NCI-H2081 treated with DMSO at 0.1 percent for 48 hours (cell line): ENCODE measurements at regions not wholly inside any gene's neighbourhood (a gene's known extent, or its start where the extent isn't known, plus 50 kb on each side); places are given as distances from the start of the nearest gene placed in this dataset.

Source experiments
- DNase-seq: peaks from one replicate; lab custom pipeline; 2025; lab: John Stamatoyannopoulos, UW

DNA sequence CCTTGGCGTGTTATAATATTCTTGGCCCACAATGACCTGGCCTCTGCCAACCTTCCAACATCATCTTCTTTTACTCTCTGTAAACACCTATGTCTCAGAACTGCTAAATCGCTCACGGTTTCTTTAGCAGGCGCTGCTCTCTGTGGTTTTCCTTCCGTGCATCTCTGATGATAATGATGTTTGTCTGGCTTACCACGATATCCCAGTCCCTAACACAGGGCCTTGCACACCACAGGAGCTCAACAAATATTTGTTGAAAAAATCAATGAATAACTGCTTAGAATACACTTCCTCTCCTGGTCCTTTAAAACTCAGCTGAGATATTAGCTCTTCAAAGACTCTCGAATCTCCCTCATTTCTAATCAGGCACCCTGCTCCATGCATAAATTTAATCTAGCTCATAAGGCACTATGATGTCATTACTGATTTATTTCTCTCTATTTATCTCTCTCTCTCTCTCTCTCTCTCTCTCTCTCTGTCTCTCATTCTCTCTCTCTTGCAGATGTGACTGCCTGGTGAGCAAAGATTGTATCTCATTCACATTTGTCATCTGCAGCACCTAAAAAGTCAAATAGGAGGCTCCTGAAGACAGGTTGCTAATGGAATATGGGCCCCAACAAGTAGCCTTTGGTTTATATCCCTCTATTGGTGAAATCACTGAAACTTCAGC, 206.4 kb downstream of the NHLRC3 start:
- DNase-seq: no peak

- DNase-seq: no peak
These were observed 207.4 kb downstream of the NHLRC3 start for GRCh38 chr13:39245688-39246087.

- no peak for DNase-seq
These were observed 211.7 kb downstream of the NHLRC3 start for GRCh38 chr13:39249982-39250381.

- DNase-seq: no peak
These were observed 212.2 kb downstream of the NHLRC3 start for GRCh38 chr13:39250440-39250839.

DNA sequence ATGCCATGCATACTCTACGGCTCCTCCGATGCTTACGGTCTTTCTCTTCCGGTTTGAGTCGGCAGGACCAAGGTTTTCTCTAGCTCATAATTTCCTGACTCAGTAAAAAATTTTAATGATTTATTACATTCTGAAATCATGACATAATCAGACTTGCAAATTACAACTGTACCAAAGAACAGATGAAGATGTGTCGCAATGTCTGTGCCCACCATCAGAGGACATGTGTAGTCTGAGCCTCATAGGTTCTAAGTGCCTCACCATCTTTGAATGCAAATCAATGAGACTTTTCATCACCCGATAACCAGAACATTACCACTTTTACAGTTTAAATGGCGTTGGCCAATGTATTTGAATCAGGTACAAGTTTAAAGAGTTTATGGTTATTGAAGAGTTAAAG, 213.1 kb downstream of the NHLRC3 start:
- DNase-seq: no peak

GRCh38 chr13:39253774-39254173, 215.5 kb downstream of the NHLRC3 start:
- no peak for DNase-seq

DNA sequence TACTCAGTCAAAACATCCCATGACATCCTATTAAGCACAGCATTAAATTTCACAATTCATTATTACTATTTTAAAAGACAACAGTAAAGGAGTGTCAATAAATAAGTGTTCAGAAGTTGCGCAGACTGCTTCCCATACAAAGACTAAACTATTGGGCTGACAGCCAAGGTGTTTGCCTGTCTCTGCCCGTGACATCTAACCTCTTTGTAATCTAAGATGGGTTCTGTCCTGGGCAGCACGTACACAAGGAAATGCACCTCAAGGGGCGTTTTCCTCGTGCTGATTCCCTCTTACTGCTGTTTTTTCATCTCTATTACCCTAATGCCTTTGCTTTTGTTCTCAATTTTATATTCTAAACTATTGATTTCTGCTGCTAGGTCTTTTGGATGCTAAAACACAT, 216.3 kb downstream of the NHLRC3 start:
- DNase-seq: no peak

- DNase-seq: no peak
These were observed 219.4 kb downstream of the NHLRC3 start for GRCh38 chr13:39257642-39258041.

- DNase-seq: no peak
These were observed 221.3 kb downstream of the NHLRC3 start for GRCh38 chr13:39259371-39260140.

DNA sequence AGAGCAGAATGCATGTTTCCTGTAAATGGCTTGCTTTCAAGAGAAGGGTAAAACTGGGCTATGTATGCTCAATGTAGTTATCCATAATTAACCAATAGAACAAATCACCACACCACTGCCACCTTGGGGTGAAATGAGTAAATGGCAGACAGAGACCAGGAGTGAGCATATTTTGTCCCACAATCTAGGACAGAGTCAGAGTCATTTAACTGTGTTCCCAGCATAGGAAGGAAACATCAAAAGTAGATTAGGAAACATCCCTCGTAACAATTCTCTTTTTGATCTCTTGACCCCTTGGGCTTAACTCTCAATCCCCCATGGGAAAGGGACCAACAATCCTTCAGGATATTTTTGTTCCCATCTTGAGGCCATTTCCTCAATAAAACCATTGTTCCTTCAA, 224.8 kb downstream of the NHLRC3 start:
- DNase-seq: peak; percentile 56

- no peak for DNase-seq
These were observed 225.3 kb downstream of the NHLRC3 start for GRCh38 chr13:39263531-39263930.

DNA sequence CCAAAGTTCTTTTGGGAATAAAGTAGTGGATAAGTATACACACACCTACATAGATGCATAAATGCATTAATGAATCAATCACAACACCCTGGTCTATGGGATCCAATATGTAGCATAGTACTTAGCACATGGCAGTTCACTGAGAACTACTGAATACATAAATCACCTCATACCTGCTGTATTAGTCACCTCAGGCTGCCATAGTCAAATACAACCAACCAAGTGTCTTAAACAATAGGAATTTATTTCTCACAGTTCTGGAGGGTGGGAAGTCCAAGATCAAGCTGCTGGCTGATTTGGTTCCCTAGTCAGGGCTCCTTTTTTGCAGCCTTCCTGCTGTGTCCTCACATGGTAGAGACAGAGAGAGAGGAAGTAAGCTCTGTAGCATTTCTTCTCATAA, 228.2 kb downstream of the NHLRC3 start:
- no peak for DNase-seq

DNA sequence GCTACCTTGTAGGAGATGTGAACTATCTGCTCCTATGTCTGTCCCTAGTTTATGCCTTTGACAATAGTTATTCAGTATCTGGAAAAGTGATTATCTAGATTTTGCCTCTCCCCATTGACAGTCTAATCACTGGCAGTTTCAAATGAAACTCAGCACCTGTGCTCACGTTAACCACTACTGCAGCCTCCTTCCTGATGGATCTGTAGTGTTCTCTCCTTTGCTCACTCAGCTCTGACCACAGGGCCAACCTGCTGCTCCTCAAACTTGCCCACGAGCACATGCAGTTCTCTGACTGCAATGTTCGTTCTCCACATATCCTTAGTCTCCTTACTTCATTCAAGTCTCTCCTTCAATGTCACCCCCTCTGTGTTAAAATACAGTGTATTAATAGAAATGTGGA, 230.1 kb downstream of the NHLRC3 start:
- DNase-seq: no peak

GRCh38 chr13:39269004-39269403, 230.7 kb downstream of the NHLRC3 start:
- DNase-seq: no peak

- DNase-seq: no peak
These were observed 231.2 kb downstream of the NHLRC3 start for GRCh38 chr13:39269411-39269810.

GRCh38 chr13:39272994-39273393, 234.7 kb downstream of the NHLRC3 start:
- DNase-seq: no peak

DNA sequence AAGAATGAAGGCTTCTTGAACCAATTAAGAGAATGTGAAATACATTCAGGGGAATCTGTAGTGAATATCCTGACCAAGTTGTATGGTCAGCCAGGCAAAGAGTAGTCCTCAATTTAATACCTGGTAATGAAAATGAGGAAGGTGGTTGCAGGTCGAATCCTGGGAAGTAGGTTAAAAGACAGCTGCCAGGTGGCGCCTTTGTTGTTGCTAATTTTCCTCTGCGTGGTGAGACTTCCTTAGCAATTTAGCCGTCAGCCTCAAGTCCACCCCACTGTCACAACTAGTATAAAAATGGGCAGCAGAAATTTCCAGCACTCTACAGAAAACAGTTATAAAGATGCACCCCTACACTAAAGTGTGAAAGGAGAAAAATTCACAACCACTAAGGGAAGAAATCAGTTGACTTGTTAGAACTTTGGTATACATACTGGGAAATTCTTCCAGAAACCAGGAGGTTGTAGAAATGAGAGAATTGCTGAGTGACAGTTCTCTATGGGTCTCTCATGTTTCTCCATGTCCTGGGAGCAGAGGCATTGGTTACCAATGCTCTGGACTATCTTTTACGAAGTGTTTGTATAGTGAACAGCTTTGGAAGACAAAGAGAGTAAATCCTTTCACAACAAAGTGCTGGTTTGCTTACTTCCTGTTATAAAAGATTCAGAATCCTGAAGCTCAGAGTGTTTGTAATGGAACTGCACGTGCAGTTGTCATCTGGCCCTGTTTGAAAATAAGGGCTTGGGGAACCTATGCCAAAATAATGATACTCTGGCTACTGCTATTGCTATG, 235.9 kb downstream of the NHLRC3 start:
- peak; percentile 9 for DNase-seq

- no peak for DNase-seq
These were observed 236.6 kb downstream of the NHLRC3 start for GRCh38 chr13:39274739-39275325.

GRCh38 chr13:39279077-39279476, 240.8 kb downstream of the NHLRC3 start:
- no peak for DNase-seq

- DNase-seq: no peak
These were observed 243.4 kb downstream of the NHLRC3 start for GRCh38 chr13:39281539-39282150.

DNA sequence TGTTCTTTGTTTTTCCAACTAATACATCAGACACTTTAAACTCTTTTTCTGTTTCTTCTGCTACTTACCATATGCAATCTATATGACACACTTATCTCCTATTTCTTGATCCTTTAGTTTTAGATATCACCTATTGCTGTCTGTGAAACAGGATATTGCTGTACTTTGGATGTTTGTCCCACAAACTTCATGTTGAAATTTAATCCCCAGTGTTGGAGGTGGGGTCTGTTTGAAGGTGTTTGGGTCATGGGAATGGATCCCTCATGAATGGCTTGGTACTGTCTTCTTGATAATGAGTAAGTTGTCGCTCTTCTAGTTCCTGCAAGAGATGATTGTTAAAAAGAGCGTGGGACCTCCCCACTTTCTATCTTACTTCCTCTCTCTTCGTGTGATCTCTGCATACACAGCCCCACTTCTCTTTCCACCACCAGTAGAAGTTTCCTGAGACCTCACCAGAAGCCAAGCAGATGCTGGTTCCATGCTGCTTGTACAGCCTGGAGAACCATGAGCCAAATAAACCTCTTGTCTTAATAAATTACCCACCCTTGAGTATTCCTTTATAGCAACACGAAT, 244.2 kb downstream of the NHLRC3 start:
- DNase-seq: no peak

GRCh38 chr13:39283072-39283471, 244.8 kb downstream of the NHLRC3 start:
- no peak for DNase-seq
